GM18907 (cell line): ENCODE measurements at regions not wholly inside any gene's neighbourhood (a gene's known extent, or its start where the extent isn't known, plus 50 kb on each side); places are given as distances from the start of the nearest gene placed in this dataset.

Source experiments
- ATAC-seq: cut with Tn5 transposase; IDR thresholded peaks from one replicate; pipeline ENCODE4 v1.9.1; 2021; ENCODE audit warnings: mild to moderate bottlenecking, moderate library complexity; ENCODE audit not compliant: unreplicated experiment

DNA sequence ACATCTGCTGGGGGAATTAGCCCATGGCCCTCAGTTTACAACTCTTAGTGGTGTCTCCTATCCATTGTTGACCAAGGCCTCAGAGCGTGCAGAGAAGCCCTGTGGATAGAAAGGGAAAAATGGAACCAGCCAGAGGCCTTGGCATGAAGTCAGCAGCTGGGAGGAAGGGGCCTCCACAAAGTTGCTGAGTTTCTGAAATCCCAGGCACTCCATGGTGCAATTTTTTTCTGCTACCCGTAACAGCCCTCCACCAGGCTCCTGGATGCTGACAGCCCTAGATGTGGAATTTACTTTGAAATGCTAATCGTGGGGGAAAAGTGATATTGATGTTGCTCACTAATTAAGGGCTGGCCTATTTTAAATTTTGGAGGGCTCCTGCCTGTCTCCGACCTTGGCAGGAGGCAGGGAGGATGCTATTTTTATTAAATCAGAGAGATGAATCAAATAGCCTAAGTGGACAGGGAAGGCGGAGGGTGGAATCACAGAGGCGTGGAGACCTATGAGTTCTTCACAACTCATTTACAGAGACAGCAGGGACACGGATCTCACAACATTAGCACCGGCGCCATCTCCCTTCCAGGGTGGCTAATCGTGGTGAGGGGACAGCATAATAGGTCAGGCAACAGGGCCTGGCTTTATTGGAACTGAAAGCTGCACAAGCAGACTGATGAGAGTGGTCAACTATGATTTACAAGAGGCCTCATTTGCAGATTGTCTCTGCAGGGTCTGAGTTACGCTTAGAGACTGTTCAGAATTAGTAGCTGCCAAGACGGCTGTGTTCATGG lies 99.8 kb upstream of the WSCD2 start:
- no peak for ATAC-seq

DNA sequence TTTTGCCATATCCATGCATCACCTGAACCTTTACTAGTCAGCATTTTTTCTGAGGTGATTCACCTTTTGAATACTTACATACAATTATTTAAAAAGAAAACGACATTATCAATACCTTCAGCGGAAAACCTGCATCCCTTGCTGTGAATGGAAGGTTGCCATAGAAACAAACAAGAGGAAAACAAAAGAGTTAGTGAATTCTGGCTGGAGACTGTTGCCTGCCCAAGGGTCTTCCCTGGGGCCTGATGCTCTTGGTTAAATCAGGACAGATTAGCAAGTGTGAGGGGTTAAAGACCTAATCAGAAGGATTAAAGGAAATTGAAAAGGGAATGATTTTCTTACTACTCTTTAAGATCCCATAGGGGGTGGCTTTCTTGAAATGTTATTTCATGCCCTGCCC lies 96.0 kb upstream of the WSCD2 start:
- no peak for ATAC-seq

DNA sequence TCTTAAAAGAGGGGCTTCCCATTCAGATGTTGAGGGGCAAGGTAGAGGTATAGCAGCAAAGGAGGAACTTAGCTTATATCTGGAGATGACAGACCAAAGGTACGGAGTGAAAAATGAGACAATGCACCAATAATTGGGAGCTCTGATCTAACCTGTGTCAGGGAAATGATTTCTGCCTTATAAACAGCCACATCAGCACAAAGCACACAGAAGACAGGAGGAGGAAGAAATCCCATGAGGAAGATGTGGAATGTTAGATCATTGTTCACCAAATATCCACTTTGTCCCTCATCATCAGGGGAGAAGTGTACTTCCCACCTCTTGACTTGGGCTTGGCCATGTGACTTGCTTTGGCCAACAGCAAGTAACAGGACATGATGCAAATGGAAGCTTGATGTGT lies 93.7 kb upstream of the WSCD2 start:
- ATAC-seq: no peak

DNA sequence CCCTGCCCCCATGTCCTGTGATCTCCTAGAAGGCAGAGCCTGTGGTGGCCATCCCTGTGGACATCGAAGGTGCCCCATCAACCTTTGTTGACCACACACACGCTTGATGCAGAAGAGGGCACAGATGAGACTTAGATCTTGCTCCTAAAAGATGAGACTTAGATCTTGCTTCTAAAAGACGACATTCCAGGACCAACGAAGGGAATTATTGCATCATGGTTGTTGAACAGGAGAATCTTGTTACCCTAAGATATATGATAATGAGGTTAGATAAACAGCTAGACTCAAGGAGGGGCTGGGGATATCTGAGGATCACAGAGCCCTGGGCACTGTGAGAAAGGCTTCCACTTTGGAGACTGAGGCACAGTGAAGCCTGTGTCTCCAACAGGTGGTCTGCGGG lies 91.1 kb upstream of the WSCD2 start:
- no peak for ATAC-seq

DNA sequence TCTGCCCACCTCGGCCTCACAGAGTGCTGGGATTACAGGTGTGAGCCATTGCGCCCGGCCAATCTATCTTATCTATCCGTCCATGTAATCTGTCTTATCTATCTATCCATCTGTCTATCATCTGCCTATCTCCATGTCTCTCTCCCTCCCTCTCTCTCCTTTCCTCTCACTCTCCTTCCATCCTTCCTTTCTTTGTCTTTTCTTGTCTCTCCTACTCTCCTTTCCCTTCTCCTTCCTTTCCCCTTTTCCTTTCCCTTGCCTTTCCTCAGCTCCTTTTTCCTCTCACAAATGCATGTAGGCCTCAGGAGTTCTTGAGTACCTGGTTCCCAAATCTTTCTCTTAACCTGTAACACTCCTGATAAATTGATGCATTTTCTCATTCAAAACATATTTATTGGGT lies 89.3 kb upstream of the WSCD2 start:
- no peak for ATAC-seq

DNA sequence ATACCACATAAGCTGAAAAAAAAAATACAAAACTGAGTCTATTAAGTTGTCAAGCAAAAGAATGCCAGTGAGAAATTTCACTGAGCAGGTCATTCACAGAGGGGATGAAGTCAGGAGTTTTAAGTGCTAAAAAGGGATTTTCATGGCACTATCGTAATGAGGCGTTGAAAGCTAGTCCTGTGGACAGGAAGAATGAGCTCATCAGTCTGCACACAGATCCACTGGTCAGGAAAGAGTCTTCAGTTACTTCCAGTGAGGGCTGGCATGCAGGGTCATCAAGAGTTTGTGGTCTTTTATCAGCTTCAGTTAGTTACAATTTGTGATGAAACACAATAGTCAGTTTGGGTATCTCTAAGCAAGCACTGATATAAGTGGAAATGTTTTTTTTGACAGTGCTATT lies 88.1 kb upstream of the WSCD2 start:
- ATAC-seq: no peak

DNA sequence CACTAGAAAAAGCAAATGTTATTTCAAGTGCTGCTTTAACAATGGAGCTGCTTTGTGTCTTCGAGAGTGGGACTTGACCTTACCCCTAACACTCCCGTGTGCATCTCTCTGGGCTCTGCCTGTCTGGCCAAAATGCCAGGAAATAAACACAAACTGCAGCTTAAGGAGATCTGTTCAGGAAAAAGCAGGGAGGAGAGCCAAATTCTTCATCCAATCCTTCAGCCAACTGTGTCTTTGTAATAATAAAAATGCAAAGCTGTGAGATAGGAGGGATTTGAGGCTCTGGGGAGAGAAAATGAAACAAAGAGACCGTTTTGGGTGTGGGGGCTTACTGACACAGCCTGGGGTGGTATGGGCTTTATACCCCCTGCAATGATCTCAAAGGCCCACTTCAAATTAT lies 85.8 kb upstream of the WSCD2 start:
- no peak for ATAC-seq

DNA sequence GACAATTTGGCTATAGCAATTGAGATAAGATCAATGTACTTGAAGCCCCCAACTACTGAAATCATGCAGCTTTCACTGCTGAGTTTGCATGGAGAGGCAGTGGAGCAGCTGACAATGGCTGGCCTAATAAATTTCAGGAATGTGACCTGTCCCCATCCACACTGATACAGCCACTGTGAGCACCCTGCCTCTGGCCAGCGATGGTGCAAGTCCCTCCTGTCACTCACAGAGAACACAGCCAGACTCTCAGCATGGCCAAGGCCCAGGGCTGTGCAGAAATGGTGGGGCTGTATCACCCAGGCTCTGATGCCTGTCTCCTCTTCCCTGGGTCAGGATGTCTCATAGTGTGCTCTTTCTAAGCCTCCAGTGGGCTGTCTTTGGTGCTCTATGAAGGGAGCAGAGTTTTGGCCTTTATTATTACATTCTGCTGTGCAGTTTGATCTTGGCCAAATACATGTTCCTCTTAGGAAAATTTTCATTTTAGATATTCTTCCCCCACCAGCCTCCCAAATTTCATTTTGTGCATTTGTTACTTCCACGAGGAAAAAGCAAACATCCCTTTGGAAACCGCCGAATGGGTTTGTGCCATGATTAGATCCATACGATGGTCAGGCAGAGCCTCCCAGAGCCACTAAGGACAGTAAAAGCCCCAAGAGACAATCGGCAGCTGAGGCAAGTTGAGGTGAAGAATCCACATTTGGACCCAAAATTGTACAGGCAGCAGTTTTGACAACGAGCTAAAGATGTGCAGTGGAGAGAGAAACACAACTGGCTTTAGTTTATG lies 85.1 kb upstream of the WSCD2 start:
- ATAC-seq: no peak

DNA sequence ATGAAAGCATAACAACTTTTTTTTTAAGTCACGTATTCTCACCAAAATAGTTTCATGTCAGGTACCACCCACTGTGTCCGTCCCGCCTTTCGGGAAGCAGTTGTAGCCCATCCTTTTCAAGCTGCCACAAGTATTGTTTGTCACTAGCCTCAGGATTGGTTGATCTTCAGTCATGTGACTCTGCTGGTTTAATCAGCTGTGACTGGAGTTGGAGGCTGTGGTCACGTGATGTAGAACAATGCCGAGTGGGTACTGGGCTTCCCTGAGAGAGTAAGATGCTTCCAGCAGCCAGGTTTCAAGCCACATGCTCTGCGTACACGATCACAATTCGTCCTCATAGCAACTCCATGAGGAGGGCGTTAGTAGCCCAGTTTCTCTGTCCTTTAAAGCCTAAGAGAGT lies 83.0 kb upstream of the WSCD2 start:
- ATAC-seq: no peak

DNA sequence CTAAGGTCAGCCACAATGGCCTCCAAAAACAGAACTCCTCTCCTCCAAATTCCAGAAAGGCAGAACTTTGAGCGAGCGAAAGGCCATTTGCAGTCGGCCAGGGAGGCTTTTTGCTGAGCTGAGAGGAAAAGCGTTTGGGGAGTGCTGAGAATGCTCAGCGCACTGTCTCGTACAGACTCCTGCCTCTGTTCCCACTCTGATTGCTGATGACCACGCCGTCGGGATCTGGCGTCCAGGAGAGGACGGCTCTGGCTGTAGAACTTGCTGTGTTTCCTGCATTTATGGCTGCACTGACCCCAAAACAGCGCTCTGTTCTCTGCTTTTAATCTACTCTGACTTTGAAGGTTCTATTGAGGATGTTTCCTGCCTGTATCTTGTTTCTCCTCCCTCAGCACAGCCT lies 82.4 kb upstream of the WSCD2 start:
- ATAC-seq: no peak

DNA sequence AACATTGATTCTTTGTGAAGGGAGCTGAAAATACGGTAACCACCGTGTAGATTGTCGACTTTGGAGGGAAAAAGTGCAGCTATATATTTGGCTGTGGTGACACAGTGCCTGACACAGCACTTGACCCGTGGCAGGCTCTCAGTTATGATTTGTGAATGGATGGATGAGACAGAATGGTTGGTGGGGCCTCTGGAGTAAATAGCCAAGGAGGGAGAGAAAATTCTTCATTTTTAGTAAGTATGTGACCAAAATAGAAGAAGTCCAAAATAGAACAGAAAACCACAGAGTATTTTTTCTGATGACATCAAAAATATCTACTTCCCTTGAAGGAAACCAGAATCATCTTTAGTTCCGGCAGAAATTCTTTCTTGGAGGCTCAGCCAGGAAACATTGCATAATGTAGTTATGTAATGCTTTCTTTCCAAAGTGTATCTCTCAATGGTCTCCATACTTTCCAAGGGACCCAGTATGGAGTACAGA lies 82.0 kb upstream of the WSCD2 start:
- ATAC-seq: no peak

DNA sequence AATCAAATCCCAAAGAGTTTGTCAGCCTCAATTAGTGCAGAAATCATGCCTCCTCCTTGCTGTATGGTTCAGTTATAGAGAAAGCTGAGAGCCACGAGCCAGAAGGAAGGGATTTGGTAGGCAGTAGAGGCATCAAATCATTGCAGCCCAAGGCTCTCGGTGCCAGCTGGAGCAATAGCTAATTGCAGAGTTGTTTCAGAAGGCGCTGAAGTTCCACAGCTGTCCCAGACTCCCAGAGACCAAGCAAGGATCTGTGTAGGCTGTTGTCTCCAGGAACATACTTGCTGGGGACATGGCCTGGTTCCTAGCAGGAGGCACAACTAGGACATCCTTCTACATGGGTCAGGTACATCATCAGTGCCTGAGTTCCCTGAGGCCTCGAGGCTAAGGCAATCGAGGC lies 80.4 kb upstream of the WSCD2 start:
- ATAC-seq: no peak

DNA sequence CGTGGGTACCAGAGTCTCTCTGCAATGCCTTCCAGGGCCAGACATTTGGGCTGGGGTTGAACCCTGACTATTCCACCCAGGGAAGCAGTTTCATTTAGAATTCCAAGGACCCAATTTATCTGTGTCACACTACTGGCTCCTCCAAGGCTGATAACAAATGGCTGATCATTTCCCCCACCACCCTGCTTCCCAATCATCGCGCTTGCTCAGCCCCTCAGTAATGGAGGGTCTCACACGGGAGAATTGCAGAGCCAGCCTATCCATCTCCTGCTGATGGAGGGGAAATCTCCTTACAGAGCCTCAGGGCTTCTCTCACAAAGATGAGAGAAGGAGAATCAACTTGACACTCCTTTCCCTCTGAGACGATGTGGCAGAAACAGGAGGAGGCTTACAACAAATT lies 78.4 kb upstream of the WSCD2 start:
- no peak for ATAC-seq

DNA sequence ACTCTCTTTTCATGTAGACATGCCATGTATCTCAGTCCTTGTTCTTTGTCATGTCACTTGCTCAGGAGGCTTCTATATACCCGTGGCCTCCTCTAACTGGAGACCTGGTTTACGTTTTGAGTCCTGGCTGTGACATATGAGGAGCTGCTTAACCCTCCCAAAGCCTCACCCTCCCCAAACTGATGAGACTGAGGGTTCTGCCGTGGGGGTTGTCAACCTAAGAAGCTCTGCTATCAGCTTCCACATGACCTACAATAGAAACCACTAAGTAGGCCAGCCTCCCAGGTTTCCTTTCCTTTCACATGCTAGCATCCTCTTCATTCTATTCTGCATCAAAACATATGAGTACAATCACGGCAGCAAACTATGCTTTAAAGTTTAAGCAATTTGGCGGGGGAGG lies 76.8 kb upstream of the WSCD2 start:
- no peak for ATAC-seq

DNA sequence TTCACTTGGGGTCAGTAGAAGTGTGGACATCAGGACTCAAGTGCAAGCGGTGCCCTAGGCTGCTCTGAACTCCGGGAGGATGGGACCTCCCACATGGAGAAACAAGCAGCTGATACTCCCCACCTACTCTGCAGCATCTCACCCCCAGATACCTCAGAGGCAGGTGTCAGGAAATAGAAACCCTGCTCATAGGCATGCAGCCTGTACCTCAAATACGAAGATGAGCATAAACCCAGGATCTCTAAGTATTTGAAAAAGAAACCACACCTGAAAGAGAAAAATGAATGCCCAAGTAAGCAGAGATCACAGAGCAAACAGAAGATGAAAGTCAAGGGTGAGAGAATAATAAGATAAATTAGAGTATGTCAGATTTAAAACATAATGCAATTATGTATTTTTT lies 75.6 kb upstream of the WSCD2 start:
- ATAC-seq: no peak

DNA sequence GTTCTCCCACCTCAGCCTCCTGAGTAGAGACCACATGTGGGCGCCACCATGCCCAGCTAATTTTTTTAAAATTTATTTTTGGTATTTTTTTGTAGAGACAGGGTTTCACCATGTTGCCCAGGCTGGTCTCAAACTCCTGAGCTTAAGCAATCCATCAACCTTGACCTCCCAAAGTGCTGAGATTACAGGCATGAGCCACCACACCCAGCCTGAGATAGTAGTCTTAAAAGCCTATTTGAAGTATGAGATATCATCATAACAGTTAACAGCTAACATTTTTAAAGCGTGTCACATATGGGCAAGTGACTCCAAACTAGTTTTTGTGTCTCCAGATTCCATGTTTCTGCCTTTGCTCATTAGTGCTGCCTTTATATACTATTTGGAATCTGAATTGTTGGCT lies 74.6 kb upstream of the WSCD2 start:
- no peak for ATAC-seq

DNA sequence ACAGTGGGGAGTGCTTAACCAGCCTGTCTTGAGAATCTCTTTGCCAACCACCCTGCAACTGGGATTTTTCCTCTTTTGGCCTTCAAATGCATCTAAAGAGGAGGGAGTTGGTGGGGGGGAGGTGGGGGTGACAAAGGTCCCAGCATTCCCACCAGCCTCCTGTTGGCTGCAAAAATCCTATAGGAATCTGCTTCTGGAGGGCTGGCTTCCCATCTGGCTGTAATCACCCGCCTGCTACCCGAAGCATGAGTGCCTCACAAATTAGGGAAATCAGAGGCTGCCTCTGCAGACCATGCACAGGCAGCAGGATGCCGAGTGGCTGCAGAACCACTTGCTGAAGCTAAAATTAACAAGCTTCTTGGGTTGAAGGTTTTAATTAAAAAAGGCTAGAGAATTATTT lies 73.9 kb upstream of the WSCD2 start:
- ATAC-seq: no peak

DNA sequence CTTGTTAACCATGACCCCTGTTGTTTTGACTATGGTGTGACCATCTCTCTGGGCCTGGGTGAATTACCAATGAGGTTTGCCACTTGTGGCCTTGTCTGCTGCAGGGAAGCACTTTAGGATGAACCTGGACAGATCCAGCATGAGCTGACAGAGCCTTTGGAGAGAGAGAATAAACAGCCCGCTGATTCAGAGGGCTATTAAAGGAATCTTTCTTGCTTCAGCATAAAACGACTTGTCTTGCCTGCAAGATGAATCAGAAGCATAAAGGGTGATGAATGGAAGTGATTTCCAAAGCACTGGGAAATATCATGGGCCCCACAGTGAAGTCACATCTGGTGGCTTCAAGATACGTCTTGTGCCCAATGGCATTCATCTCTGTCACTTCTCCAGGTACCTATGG lies 69.0 kb upstream of the WSCD2 start:
- no peak for ATAC-seq

DNA sequence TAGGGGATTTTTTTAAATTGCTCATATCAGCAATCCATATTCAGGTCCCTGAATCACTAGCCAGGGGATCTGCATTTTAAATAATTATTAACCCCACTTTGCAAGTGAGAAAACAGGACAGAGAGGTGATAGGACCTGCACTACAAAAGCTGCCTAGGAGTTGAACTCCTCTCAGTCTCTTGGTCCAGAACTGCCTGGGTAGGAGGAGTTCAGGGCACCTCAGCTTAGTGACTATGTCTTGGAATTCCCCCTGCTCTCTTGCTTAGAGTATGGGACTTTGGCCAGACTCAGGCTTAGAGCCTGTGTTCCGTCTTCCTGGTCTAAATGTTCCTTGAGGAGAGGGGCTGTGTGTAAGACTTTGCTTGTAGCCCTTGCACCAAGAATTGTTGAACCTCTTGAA lies 68.2 kb upstream of the WSCD2 start:
- no peak for ATAC-seq

DNA sequence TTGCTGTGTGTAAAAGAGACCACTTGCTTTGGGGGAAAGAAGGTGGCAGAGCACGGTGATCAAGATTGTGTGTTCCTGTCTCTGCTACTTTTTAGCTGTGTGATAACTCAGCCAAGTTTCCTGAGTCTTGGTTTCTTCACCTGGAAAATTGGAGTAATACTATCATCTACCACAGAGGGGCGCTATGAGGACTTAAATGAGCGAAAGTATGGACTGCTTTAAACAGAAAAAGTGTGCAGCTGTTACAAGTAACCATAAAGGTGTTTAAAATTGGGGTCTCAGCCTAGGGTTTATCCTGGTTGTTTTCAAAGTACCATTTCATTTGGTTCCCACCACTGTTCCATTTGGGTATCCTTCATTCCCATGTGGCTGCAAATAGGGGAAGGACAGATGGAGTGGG lies 65.9 kb upstream of the WSCD2 start:
- ATAC-seq: no peak

DNA sequence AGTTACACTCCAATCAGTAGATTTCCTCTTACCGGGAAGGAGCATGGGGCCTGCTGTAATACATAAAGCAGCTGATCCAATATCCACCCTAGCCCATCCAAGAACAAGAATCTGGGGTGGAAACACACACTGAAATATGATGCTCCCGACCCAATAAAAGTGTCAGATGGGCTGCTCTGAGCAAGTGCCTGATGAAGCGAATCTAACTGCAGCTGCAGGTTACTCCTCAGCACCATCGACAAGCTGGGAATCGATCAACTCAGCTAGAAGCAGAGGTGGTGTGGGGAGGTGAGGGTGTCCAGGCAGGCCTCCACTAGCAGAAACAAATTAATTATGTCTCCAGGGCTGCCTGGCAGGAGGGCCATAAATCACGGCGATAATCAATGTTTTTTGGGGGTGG lies 64.0 kb upstream of the WSCD2 start:
- no peak for ATAC-seq
